ENCODE measurements at regions not wholly inside any gene's neighbourhood (a gene's known extent, or its start where the extent isn't known, plus 50 kb on each side); places are given as distances from the start of the nearest gene placed in this dataset.

GRCh38 chr17:63292421-63292820, 153.7 kb downstream of the CYB561 start:
- peaks cover 47% of the 10 kb centered on the region for H3K79me2 ChIP-seq (ENCODE audit: insufficient read depth)
- TF ChIP-seq FOXM1 (IDR thresholded peaks at IDR 0.05; ENCODE audit: low read depth) (no peak), FOXJ3 (CRISPR knock-in tag; IDR thresholded peaks at IDR 0.05) (no peak), GABPA (IDR thresholded peaks at IDR 0.05; ENCODE audit: low read depth) (no peak), TAF1 (IDR thresholded peaks at IDR 0.05; ENCODE audit: borderline replicate concordance, low read depth, low read length) (no peak), RXRA (IDR thresholded peaks at IDR 0.05; ENCODE audit: borderline replicate concordance, low read depth) (no peak), SMC3 (IDR thresholded peaks at IDR 0.05; ENCODE audit: low read depth, low read length) (no peak), MXI1 (IDR thresholded peaks at IDR 0.05; ENCODE audit: low read depth, low read length) (no peak), SIN3A (IDR thresholded peaks at IDR 0.05; ENCODE audit: borderline replicate concordance, low read depth, low read length) (no peak), EP300 (IDR thresholded peaks at IDR 0.05; ENCODE audit: borderline replicate concordance in 1 of 2, low read depth in 1 of 2, low read length in 1 of 2) (no peak), RCOR1 (IDR thresholded peaks at IDR 0.05; ENCODE audit: low read length) (peak; percentile 41; the same call in 1 of the 2 replicates), FOSL2 (IDR thresholded peaks at IDR 0.05; ENCODE audit: borderline replicate concordance, low read depth) (no peak), GATA2 (CRISPR knock-in tag; IDR thresholded peaks at IDR 0.05) (peak; percentile 57)
- TF ChIP-seq, protein P1, sequence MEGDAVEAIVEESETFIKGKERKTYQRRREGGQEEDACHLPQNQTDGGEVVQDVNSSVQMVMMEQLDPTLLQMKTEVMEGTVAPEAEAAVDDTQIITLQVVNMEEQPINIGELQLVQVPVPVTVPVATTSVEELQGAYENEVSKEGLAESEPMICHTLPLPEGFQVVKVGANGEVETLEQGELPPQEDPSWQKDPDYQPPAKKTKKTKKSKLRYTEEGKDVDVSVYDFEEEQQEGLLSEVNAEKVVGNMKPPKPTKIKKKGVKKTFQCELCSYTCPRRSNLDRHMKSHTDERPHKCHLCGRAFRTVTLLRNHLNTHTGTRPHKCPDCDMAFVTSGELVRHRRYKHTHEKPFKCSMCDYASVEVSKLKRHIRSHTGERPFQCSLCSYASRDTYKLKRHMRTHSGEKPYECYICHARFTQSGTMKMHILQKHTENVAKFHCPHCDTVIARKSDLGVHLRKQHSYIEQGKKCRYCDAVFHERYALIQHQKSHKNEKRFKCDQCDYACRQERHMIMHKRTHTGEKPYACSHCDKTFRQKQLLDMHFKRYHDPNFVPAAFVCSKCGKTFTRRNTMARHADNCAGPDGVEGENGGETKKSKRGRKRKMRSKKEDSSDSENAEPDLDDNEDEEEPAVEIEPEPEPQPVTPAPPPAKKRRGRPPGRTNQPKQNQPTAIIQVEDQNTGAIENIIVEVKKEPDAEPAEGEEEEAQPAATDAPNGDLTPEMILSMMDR (IDR thresholded peaks at IDR 0.05), result no peak
- TF ChIP-seq, protein P2, sequence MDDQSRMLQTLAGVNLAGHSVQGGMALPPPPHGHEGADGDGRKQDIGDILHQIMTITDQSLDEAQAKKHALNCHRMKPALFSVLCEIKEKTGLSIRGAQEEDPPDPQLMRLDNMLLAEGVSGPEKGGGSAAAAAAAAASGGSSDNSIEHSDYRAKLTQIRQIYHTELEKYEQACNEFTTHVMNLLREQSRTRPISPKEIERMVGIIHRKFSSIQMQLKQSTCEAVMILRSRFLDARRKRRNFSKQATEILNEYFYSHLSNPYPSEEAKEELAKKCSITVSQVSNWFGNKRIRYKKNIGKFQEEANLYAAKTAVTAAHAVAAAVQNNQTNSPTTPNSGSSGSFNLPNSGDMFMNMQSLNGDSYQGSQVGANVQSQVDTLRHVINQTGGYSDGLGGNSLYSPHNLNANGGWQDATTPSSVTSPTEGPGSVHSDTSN (IDR thresholded peaks at IDR 0.05), result no peak
- TF ChIP-seq, protein P3, sequence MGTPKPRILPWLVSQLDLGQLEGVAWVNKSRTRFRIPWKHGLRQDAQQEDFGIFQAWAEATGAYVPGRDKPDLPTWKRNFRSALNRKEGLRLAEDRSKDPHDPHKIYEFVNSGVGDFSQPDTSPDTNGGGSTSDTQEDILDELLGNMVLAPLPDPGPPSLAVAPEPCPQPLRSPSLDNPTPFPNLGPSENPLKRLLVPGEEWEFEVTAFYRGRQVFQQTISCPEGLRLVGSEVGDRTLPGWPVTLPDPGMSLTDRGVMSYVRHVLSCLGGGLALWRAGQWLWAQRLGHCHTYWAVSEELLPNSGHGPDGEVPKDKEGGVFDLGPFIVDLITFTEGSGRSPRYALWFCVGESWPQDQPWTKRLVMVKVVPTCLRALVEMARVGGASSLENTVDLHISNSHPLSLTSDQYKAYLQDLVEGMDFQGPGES (IDR thresholded peaks at IDR 0.05; ENCODE audit: low read depth, low read length), result no peak
- H3F3A ChIP-seq (replicated peaks; ENCODE audit: insufficient read depth), result peaks cover 48% of the 10 kb centered on the region
- H3K9ac ChIP-seq, result no peak overlapping the region
- CTCF ChIA-PET, result interaction anchor here (0.6 to 1.7 kb wide), 2 partner anchors 23 to 114 kb away, joined by 3 to 8 read pairs; no protein-coding TSS in a partner anchor
- H3K27ac ChIP-seq (ENCODE audit: low read depth in 2 of 2, low read length in 1 of 2), result peak overlapping the region; percentile 73 to 89
- H3K4me2 ChIP-seq, result no peak overlapping the region
- H3K27me3 ChIP-seq (ENCODE audit: insufficient read depth), result no peaks in the 10 kb centered on the region
- peaks cover 17% of the 10 kb centered on the region; the same call in 1 of the 2 replicates for H3K9me3 ChIP-seq
- peaks cover 21 to 67% of the 10 kb centered on the region in 2 experiments for H3K36me3 ChIP-seq (replicated peaks in 1 of 2; ENCODE audit: control insufficient read depth in 1 of 2, insufficient read depth in 2 of 2, low read length in 1 of 2)
- H3K4me3 ChIP-seq (ENCODE audit: low read depth in 2 of 2, low read length in 1 of 2), result no peak overlapping the region
- POLR2A ChIA-PET, result interaction anchor here (0.6 to 0.8 kb wide), 2 partner anchors 299 to 603 kb away, joined by 3 read pairs; no protein-coding TSS in a partner anchor
- no peaks in the 10 kb centered on the region for H3K9me2 ChIP-seq
- peaks cover 10 to 23% of the 10 kb centered on the region in 2 experiments; a peak in 3 of 4 replicates for H3K4me1 ChIP-seq (ENCODE audit: control insufficient read depth in 1 of 2, insufficient read depth in 2 of 2, low read depth in 1 of 2, low read length in 1 of 2)
- DNase-seq, result peak; percentile 17
- no peaks in the 10 kb centered on the region for H4K20me1 ChIP-seq (ENCODE audit: insufficient read depth)
- no peak overlapping the region for H2AFZ ChIP-seq (ENCODE audit: low read depth)
